ENCODE measurements at regions not wholly inside any gene's neighbourhood (a gene's known extent, or its start where the extent isn't known, plus 50 kb on each side); places are given as distances from the start of the nearest gene placed in this dataset.
"Not testable (repeated sequence)": the region's sequence is repeated elsewhere in the genome, so short reads cannot be mapped to it uniquely, and the experiment has no call there.

- DNase-seq: no peak
- in situ Hi-C loops (cut with HindIII; ENCODE audit: low pct_ligation_motif_present, low pct_unique_long_range_greater_than_20kb, low sequenced_read_pairs): no loop called here
These were observed 334.0 kb upstream of the PRICKLE1 start for GRCh38 chr12:42923583-42923982.

GRCh38 chr12:42923156-42923555 lies 333.6 kb upstream of the PRICKLE1 start:
- no peak for DNase-seq
- in situ Hi-C loops (cut with HindIII; ENCODE audit: low pct_ligation_motif_present, low pct_unique_long_range_greater_than_20kb, low sequenced_read_pairs): no loop called here

- in situ Hi-C loops (cut with HindIII; ENCODE audit: low pct_ligation_motif_present, low pct_unique_long_range_greater_than_20kb, low sequenced_read_pairs): no loop called here
- no peak for DNase-seq
These were observed 332.9 kb upstream of the PRICKLE1 start for GRCh38 chr12:42922505-42922850.

- no peak for DNase-seq
- in situ Hi-C loops (cut with HindIII; ENCODE audit: low pct_ligation_motif_present, low pct_unique_long_range_greater_than_20kb, low sequenced_read_pairs): no loop called here
These were observed 332.4 kb upstream of the PRICKLE1 start for GRCh38 chr12:42921741-42922504.

- in situ Hi-C loops (cut with HindIII; ENCODE audit: low pct_ligation_motif_present, low pct_unique_long_range_greater_than_20kb, low sequenced_read_pairs): no loop called here
- DNase-seq: no peak
These were observed 330.1 kb upstream of the PRICKLE1 start for GRCh38 chr12:42919691-42920090.

- in situ Hi-C loops (cut with HindIII; ENCODE audit: low pct_ligation_motif_present, low pct_unique_long_range_greater_than_20kb, low sequenced_read_pairs): no loop called here
- DNase-seq: no peak
These were observed 328.9 kb upstream of the PRICKLE1 start for GRCh38 chr12:42918443-42918842.

- in situ Hi-C loops (cut with HindIII; ENCODE audit: low pct_ligation_motif_present, low pct_unique_long_range_greater_than_20kb, low sequenced_read_pairs): no loop called here
- DNase-seq: peak; percentile 61
These were observed 326.6 kb upstream of the PRICKLE1 start for GRCh38 chr12:42916143-42916542.

GRCh38 chr12:42915426-42915825 lies 325.9 kb upstream of the PRICKLE1 start:
- DNase-seq: no peak
- in situ Hi-C loops (cut with HindIII; ENCODE audit: low pct_ligation_motif_present, low pct_unique_long_range_greater_than_20kb, low sequenced_read_pairs): no loop called here

- in situ Hi-C loops (cut with HindIII; ENCODE audit: low pct_ligation_motif_present, low pct_unique_long_range_greater_than_20kb, low sequenced_read_pairs): no loop called here
- DNase-seq: no peak
These were observed 322.8 kb upstream of the PRICKLE1 start for GRCh38 chr12:42912367-42912766.

- in situ Hi-C loops (cut with HindIII; ENCODE audit: low pct_ligation_motif_present, low pct_unique_long_range_greater_than_20kb, low sequenced_read_pairs): no loop called here
- no peak for DNase-seq
These were observed 321.1 kb upstream of the PRICKLE1 start for GRCh38 chr12:42910656-42911055.

GRCh38 chr12:42908712-42909111 lies 319.2 kb upstream of the PRICKLE1 start:
- in situ Hi-C loops (cut with HindIII; ENCODE audit: low pct_ligation_motif_present, low pct_unique_long_range_greater_than_20kb, low sequenced_read_pairs): no loop called here
- no peak for DNase-seq

- DNase-seq; in situ Hi-C loops (cut with HindIII; ENCODE audit: low pct_ligation_motif_present, low pct_unique_long_range_greater_than_20kb, low sequenced_read_pairs): not testable (repeated sequence)
These were observed 317.3 kb upstream of the PRICKLE1 start for GRCh38 chr12:42906801-42907200.

- DNase-seq: no peak
- in situ Hi-C loops (cut with HindIII; ENCODE audit: low pct_ligation_motif_present, low pct_unique_long_range_greater_than_20kb, low sequenced_read_pairs): no loop called here
These were observed 315.8 kb upstream of the PRICKLE1 start for GRCh38 chr12:42905419-42905705.

- DNase-seq: no peak
- in situ Hi-C loops (cut with HindIII; ENCODE audit: low pct_ligation_motif_present, low pct_unique_long_range_greater_than_20kb, low sequenced_read_pairs): no loop called here
These were observed 315.3 kb upstream of the PRICKLE1 start for GRCh38 chr12:42904683-42905418.

GRCh38 chr12:42903736-42904135 lies 314.2 kb upstream of the PRICKLE1 start:
- in situ Hi-C loops (cut with HindIII; ENCODE audit: low pct_ligation_motif_present, low pct_unique_long_range_greater_than_20kb, low sequenced_read_pairs): no loop called here
- no peak for DNase-seq

GRCh38 chr12:42902001-42902400 lies 312.5 kb upstream of the PRICKLE1 start:
- in situ Hi-C loops (cut with HindIII; ENCODE audit: low pct_ligation_motif_present, low pct_unique_long_range_greater_than_20kb, low sequenced_read_pairs): no loop called here
- DNase-seq: no peak

GRCh38 chr12:42893803-42894202 lies 304.3 kb upstream of the PRICKLE1 start:
- in situ Hi-C loops (cut with HindIII; ENCODE audit: low pct_ligation_motif_present, low pct_unique_long_range_greater_than_20kb, low sequenced_read_pairs): no loop called here
- no peak for DNase-seq

GRCh38 chr12:42892702-42893551 lies 303.4 kb upstream of the PRICKLE1 start:
- DNase-seq: no peak
- in situ Hi-C loops (cut with HindIII; ENCODE audit: low pct_ligation_motif_present, low pct_unique_long_range_greater_than_20kb, low sequenced_read_pairs): no loop called here

GRCh38 chr12:42887657-42888056 lies 298.1 kb upstream of the PRICKLE1 start:
- no peak for DNase-seq
- in situ Hi-C loops (cut with HindIII; ENCODE audit: low pct_ligation_motif_present, low pct_unique_long_range_greater_than_20kb, low sequenced_read_pairs): no loop called here
